ENCODE measurements at regions not wholly inside any gene's neighbourhood (a gene's known extent, or its start where the extent isn't known, plus 50 kb on each side); places are given as distances from the start of the nearest gene placed in this dataset.

DNA sequence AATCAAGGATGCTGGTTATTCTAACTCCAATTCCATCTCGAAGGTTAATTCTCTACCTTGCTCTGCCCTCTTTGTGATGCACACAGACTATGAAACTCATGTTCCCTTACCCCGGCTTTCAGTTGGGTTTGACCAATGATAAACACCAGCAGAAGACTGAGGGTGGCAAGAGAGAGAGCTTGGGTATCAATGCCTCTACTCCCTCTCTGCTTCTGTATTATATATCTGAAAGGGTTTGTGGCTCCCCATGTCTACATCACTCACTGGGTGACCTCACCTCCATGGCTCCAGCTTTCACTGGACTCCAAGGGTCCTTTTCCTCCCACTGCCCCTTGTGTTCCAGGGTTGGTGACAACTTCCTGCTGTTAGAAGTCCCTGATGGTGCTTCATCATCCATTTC is 659.0 kb upstream of the TBX3 start:
- FAIRE-seq (no peak), DNase-seq (ENCODE audit: insufficient read length, low spot score) (no peak)

- peak; percentile 81 for DNase-seq (ENCODE audit: insufficient read length, low spot score)
- FAIRE-seq, result peak; percentile 82
These were observed 657.5 kb upstream of the TBX3 start for GRCh38 chr12:115341442-115341841.

DNA sequence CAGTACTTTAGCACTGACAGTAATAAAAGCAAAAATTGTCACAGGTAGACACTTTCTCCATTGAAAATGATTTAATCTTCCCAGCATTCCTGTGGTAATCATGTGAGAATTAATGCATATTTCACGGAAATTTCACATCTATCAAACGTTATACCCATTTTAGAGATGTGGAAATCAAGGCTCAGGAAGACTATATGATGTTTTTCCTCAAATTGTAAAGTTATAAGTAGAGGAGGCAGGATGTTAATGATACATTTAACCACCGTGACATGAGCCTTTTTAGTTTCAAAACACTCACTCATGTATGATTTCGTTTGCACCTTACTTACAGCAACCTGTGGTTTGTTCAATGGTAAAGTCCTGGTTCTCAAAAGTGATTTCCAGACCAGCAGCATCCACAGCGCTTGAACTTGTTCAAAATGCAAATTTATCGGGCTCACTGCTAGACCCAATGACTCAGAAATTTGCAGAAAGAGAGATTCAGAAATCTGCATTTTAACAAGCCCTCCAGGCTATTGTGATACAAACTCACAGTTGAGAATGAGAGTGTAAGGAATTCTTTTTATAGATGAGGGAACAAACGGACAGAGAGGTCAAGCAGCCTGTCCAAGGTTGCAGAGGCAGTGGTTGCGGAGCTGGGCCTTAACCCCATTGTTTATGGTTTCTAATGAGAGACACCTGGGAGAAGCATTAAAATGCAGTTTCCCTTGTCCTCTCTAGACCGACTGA is 654.8 kb upstream of the TBX3 start:
- FAIRE-seq, result no peak
- no peak for DNase-seq (ENCODE audit: insufficient read length, low spot score)

DNA sequence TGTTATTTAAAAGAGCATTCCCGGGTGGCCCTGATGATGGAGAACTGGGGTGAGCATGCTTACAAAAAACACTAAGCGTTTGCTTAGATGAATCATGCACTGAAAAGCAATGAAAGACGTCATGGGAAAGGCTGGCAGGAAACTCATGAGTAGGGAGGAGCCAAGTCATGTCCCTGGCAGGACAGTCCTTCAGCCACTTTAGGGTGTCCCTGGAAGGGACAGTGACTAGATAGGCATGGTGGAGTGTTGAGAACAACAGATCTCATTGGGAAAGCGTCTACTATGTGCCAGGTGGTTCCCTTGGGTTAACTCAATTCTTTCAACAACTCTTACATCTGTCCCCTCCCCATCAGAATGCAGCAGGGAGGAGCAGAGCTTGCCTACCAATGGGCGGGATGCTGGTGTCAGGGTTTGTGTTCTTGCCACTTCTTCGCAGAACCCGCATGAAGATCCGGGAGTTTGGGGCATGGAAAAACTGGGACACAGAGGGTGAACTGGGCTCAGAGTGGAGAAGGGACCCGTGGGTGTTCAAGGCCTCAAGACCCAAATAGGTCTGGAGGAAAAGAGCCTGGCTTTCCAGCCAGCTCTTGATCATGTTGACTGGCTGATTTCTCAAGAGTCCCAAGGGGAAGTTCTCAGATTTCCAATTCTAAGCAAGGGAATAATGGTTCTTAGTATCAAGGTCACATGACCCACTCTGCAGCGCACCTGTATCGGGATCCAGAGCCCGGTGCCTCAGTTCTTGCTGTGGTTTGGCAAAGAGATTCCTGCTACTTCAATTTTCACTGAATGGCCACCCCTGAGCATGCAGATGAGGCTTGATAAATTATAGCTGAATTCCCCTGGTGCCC is 653.9 kb upstream of the TBX3 start:
- FAIRE-seq (no peak), DNase-seq (ENCODE audit: insufficient read length, low spot score) (peak; percentile 66)

DNA sequence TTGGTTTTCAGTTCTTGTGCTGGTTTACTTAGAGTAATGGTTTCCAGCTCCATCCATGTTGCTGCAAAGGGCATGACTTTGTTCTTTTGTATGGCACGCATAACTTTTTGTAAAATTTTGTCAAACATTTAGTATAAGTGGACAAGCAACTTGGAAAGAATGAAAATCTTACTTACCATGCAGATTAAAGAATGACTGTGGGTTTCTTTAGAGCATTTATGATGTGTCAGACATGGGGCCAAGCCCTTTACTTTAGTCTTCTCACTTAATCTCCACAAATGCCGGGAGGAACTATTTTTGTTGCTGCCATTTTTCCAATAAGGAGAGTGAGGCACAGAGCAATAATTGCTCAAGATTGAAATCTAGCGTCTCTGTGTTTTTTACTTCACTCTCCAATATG is 652.5 kb upstream of the TBX3 start:
- FAIRE-seq (no peak), DNase-seq (ENCODE audit: insufficient read length, low spot score) (no peak)

GRCh38 chr12:115335594-115335993 is 651.6 kb upstream of the TBX3 start:
- DNase-seq (ENCODE audit: insufficient read length, low spot score), result no peak
- no peak for FAIRE-seq

DNA sequence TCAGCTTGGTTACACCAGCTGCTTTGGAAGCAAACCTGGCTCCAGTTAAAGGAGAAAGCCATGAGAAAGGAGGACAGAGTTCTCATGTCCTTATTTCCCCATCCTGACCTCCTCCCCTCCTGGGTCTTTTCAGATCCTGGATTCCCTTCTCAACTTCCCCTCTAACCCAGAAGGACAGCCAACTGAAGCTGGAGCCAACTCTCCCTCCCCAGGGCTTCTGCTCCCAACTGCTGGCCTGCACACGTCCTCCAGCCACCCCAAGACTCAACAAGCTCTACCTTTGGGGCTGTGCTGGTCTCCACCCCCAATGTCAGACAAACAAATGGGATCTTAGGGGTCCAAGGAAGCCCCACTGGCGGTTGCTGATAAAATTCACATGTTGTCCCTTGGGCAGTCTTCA is 651.1 kb upstream of the TBX3 start:
- no peak for FAIRE-seq
- DNase-seq (ENCODE audit: insufficient read length, low spot score), result no peak

DNA sequence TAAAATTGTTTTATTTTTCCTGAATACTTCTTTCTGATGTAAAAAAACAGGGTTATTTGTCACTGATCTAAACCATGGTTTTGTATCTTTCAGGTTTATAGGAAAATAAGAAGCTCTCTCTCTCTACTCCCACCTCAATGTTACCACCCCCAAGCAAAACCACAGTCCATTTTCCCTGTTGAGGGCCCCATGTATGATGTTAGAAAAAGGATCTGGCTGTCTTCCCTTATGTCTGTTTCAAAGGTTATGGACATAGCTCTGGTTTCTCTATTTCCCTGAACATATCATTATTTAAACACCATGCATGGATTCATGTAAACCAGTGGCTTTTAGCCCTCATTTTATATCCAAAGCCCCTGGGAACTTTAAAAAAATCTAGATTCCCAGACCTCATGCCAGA is 649.0 kb upstream of the TBX3 start:
- DNase-seq (ENCODE audit: insufficient read length, low spot score) (no peak), FAIRE-seq (no peak)

DNA sequence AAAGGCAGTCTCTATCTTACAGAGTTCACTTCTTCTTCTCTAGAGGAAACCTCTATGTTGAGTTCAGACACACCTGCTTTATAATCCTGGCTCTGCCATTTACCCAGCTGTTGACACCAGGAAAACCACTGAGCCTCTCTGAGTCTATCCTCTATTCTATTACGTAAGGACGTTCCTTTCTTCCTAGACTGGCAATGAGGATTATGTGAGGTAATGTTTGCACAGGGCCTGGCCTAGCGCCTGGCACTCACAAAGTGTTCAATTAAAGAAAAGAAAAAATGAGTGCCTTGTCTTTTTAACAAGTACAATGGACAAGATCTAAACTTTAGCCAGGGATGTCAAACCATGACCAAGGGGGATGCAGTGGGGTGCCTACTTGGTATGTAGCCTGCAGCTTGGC is 641.9 kb upstream of the TBX3 start:
- DNase-seq (ENCODE audit: insufficient read length, low spot score) (no peak), FAIRE-seq (no peak)

DNA sequence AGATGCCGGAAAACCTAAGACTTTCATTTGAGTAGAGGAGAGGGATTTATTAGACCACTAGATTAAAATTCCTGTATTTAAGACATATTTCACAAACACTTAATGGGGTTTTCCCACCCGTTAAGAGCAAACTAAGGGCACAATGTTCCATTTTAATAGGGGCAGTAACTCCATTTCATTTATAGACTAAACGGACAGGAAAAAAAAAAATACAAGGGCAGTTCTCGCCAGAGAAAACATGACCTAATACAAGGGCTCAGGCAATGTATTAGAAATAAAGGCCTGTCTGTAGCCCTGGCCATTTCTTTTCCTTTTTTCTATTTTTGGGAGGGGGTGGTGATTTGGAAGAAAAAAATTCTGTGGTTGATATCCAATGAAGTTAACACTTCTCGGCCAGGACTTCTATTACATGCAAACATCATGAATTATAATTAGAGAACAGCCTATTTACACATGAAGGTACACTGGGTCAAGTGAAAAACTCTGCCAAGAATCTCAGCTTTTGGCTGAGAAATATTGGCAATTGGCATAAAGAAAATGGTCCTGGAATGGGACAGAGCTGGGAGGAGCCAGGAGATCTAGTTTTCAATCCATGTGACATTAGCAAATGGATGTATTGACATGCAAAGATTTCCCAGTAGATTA is 641.1 kb upstream of the TBX3 start:
- FAIRE-seq (no peak), DNase-seq (ENCODE audit: insufficient read length, low spot score) (no peak)

DNA sequence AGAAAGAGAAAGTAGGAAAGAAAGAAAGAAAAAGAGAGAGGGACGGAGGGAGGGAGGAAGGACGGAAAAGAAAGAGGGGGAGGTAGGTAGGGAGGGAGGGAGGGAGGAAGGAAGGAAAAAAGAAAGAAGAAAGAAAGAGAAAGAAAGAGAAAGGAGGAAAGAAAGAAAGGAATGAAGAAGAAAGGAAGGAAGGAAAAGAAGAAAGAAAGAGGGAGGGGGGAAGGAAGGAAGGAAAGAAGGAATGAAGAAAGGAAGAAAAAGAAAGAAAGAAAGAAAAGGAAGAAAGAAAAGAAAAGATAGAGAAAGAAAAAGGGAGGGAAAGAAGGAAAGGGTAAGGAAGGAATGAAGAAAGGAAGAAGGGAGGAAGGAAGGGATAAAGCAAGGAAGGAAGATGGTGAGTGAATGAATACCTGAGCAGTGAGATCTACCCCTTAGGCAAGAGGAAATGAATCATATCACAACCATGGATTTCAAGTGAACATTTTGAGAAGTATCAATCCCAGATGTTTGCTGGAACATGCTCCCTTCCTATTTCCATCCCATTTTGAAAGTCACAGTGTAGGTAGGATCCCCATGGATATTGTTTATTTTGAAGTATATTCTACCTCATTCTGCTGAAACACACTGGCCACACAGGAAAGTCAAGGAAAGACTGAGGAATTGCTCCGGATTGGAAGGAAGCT is 639.4 kb upstream of the TBX3 start:
- no peak for DNase-seq (ENCODE audit: insufficient read length, low spot score)
- FAIRE-seq, result peak; percentile 16

- DNase-seq (ENCODE audit: insufficient read length, low spot score) (no peak), FAIRE-seq (no peak)
These were observed 638.3 kb upstream of the TBX3 start for GRCh38 chr12:115322275-115322674.

GRCh38 chr12:115320967-115321366 is 637.0 kb upstream of the TBX3 start:
- no peak for FAIRE-seq
- DNase-seq (ENCODE audit: insufficient read length, low spot score), result no peak

DNA sequence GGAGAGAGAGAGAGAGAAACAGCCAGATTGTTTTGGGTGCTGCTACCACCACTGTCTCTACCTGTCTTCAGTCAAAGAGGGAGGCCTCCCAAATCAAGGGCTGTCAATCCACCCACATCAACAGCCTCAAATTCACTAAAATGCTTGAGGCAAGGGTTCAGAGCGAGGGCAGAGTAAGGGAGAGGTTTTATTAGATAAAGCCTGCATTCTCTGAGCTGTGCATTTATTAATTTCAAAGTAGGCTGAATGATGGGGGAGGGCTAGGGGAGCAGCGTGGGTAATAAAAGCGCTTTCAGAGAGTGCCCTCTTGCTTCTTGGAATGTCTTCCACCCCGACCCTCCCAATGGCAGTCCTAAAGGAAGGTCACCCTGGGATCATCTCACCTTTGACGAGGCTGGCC is 636.5 kb upstream of the TBX3 start:
- FAIRE-seq (no peak), DNase-seq (ENCODE audit: insufficient read length, low spot score) (no peak)

GRCh38 chr12:115319446-115320040 is 635.6 kb upstream of the TBX3 start:
- DNase-seq (ENCODE audit: insufficient read length, low spot score) (no peak), FAIRE-seq (no peak)

GRCh38 chr12:115313929-115314328 is 630.0 kb upstream of the TBX3 start:
- DNase-seq (ENCODE audit: insufficient read length, low spot score), result peak; percentile 26
- peak; percentile 72 for FAIRE-seq

DNA sequence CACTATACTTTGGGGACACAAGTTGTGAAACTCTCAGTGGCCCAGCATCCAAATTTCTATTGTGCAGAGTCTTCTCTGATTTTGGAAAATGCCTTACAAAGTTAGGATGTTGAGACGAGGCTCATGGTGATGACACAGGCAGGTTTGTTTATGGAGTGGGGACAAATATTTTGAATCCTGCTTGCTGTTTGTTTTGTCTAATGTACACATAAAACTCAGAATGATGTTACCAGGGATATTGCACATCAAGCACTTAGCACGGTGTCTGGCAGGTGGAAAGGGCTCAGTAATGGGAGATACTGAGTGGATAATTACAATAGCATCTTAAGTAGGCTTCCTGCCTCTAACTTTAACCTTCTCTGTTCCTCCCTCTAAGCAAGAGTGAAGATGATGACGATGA is 628.9 kb upstream of the TBX3 start:
- DNase-seq (ENCODE audit: insufficient read length, low spot score), result no peak
- no peak for FAIRE-seq

DNA sequence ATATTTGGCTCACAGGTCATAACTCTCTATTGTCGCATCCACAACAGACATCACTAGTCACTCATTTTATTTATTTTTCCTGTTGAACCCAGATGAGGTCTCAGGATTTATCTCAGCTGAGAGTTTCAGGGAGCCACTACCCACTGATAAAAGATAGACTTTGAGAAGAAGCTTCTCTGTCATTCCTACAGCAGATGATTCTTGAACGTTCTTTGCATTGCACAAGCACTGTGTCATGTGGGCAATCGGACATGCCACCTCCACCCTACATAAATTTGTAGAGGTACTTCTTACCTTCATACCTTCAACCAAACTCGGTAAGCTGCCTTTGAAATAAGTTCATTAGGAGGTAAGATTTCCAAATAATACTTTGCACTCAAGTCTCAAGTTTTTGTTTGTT is 627.9 kb upstream of the TBX3 start:
- FAIRE-seq, result no peak
- no peak for DNase-seq (ENCODE audit: insufficient read length, low spot score)

DNA sequence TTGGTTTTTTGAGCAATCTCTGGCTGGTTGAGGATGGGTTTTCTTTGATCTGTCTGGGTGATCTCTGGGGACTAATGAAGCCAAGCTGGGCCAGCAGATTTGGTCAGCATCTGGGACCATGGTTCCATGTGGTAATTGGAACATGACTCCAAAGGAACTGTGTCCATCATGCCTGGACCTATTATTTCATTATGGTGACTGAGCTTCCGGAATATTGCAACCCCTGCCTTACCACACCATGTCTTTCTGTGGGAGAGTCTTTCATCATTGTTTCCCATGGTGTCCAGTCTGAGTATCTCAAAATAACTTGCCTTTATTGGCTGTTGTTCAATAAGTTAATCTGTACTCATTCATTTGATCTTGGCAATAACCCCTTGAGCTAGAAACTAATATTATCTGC is 624.9 kb upstream of the TBX3 start:
- FAIRE-seq, result no peak
- DNase-seq (ENCODE audit: insufficient read length, low spot score), result no peak

- FAIRE-seq (no peak), DNase-seq (ENCODE audit: insufficient read length, low spot score) (no peak)
These were observed 622.4 kb upstream of the TBX3 start for GRCh38 chr12:115306380-115306779.

GRCh38 chr12:115305867-115306266 is 621.9 kb upstream of the TBX3 start:
- FAIRE-seq (no peak), DNase-seq (ENCODE audit: insufficient read length, low spot score) (no peak)
